ENCODE measurements at regions not wholly inside any gene's neighbourhood (a gene's known extent, or its start where the extent isn't known, plus 50 kb on each side); places are given as distances from the start of the nearest gene placed in this dataset.
"Not testable (repeated sequence)": the region's sequence is repeated elsewhere in the genome, so short reads cannot be mapped to it uniquely, and the experiment has no call there.

GRCh38 chr17:63173903-63174302 is 207.9 kb downstream of the TANC2 start:
- no peak for DNase-seq

GRCh38 chr17:63178530-63178929 is 212.5 kb downstream of the TANC2 start:
- no peak for DNase-seq

- DNase-seq: no peak
Observed at GRCh38 chr17:63181856-63182255, 215.8 kb downstream of the TANC2 start.

GRCh38 chr17:63185420-63185819 is 219.4 kb downstream of the TANC2 start:
- DNase-seq: no peak

- no peak for DNase-seq
Observed at GRCh38 chr17:63189082-63189481, 223.0 kb downstream of the TANC2 start.

GRCh38 chr17:63189930-63190329 is 223.9 kb downstream of the TANC2 start:
- DNase-seq: no peak

GRCh38 chr17:63190821-63191370 is 224.9 kb downstream of the TANC2 start:
- no peak for DNase-seq

GRCh38 chr17:63191610-63192009 is 225.6 kb downstream of the TANC2 start:
- no peak for DNase-seq

- no peak for DNase-seq
Observed at GRCh38 chr17:63193827-63194226, 227.8 kb downstream of the TANC2 start.

GRCh38 chr17:63196772-63197335 is 230.8 kb downstream of the TANC2 start:
- no peak for DNase-seq

GRCh38 chr17:63203652-63204051 is 237.6 kb downstream of the TANC2 start:
- DNase-seq: no peak

- no peak for DNase-seq
Observed at GRCh38 chr17:63221939-63222338, 224.2 kb downstream of the CYB561 start.

GRCh38 chr17:63222655-63223054 is 223.5 kb downstream of the CYB561 start:
- DNase-seq: no peak

- DNase-seq: no peak
Observed at GRCh38 chr17:63223212-63223911, 222.7 kb downstream of the CYB561 start.

GRCh38 chr17:63224644-63225043 is 221.5 kb downstream of the CYB561 start:
- DNase-seq: no peak

- DNase-seq: not testable (repeated sequence)
Observed at GRCh38 chr17:63226720-63227119, 219.4 kb downstream of the CYB561 start.

- DNase-seq: not testable (repeated sequence)
Observed at GRCh38 chr17:63231015-63231620, 215.0 kb downstream of the CYB561 start.

- DNase-seq: no peak
Observed at GRCh38 chr17:63232565-63233310, 213.4 kb downstream of the CYB561 start.

GRCh38 chr17:63240106-63240505 is 206.0 kb downstream of the CYB561 start:
- DNase-seq: no peak

GRCh38 chr17:63246344-63246743 is 199.8 kb downstream of the CYB561 start:
- no peak for DNase-seq

- no peak for DNase-seq
Observed at GRCh38 chr17:63247706-63248105, 198.4 kb downstream of the CYB561 start.

- DNase-seq: no peak
Observed at GRCh38 chr17:63249256-63250004, 196.7 kb downstream of the CYB561 start.
